T-cell (primary cell): ENCODE measurements at regions not wholly inside any gene's neighbourhood (a gene's known extent, or its start where the extent isn't known, plus 50 kb on each side); places are given as distances from the start of the nearest gene placed in this dataset.

ENCODE experiments used
- ATAC-seq, 4 experiments: fragments of 200-7000 bp in 3 of 4; fragments of 150-1000 bp in 1 of 4; cut with Tn5 transposase; replicated peaks in 1 of 4; 1 replicate in 3 of 4; 2 replicates in 1 of 4; pipeline ENCODE4 v1.10.0; 2021; ENCODE audit warnings: moderate library complexity in 3 of 4, mild to moderate bottlenecking in 2 of 4, moderate number of reproducible peaks in 1 of 4
- CTCF ChIA-PET, 2 donors: fragments of 300-600 bp; sonication (Branson Sonifier 250); formaldehyde crosslinking; loops; one replicate each; lab custom pipeline; 2022; ENCODE audit warnings: antibody characterized with exemption in 2 of 2; lab: Charles Lee
- POLR2A ChIA-PET, 2 donors: fragments of 300-600 bp; sonication (Branson Sonifier 250); formaldehyde crosslinking; loops; one replicate each; lab custom pipeline; 2022; ENCODE audit warnings: antibody characterized with exemption in 2 of 2; lab: Charles Lee
- DNase-seq, 35 experiments: peaks; one replicate each; pipeline versions ENCODE4 v3.0.0 to v3.0.0-alpha.2; 2013 to 2023
- H3K27ac ChIP-seq: one replicate; pipeline ENCODE4 v1.5.1; 2013; ENCODE audit warnings: low read length
- H3K27me3 ChIP-seq, 2 experiments: replicated peaks in 1 of 2; 1 replicate in 1 of 2; 2 replicates in 1 of 2; pipeline versions ENCODE4 v1.6.1 to v1.7.0; 2013; ENCODE audit warnings: low read length in 1 of 2, mixed read lengths in 1 of 2; ENCODE audit not compliant: control insufficient read depth in 2 of 2, insufficient read depth in 2 of 2; ENCODE audit errors: extremely low read depth in 1 of 2
- H3K36me3 ChIP-seq, 2 donors: 1 replicate in 1 of 2; 2 replicates in 1 of 2; pipeline versions ENCODE4 v1.6.1 to v1.7.0; 2013; ENCODE audit warnings: low read length in 1 of 2; ENCODE audit not compliant: control insufficient read depth in 2 of 2, insufficient read depth in 1 of 2; ENCODE audit errors: extremely low read depth in 1 of 2
- H3K4me1 ChIP-seq, 2 experiments: 1 replicate in 1 of 2; 2 replicates in 1 of 2; pipeline versions ENCODE4 v1.6.1 to v1.7.0; 2013; ENCODE audit warnings: low read length in 2 of 2, mixed read lengths in 1 of 2; ENCODE audit not compliant: insufficient read depth in 2 of 2, control insufficient read depth in 1 of 2; ENCODE audit errors: extremely low read depth in 1 of 2
- H3K4me3 ChIP-seq, 2 donors: 1 replicate in 1 of 2; 2 replicates in 1 of 2; pipeline versions ENCODE4 v1.5.1 to v1.7.0; 2013; ENCODE audit warnings: mild to moderate bottlenecking in 2 of 2, low read length in 1 of 2, moderate library complexity in 1 of 2; ENCODE audit not compliant: control insufficient read depth in 1 of 2; ENCODE audit errors: extremely low read depth in 1 of 2
- H3K9me3 ChIP-seq: 2 replicates; pipeline ENCODE4 v1.7.0; 2013
- H3K27ac Mint-ChIP-seq, 2 donors: one replicate each; pipeline ENCODE4 v1.8.0; 2020 to 2021; ENCODE audit warnings: mild to moderate bottlenecking in 2 of 2, mixed read lengths in 2 of 2
- H3K27me3 Mint-ChIP-seq, 2 donors: one replicate each; pipeline ENCODE4 v1.8.0; 2021 to 2022; ENCODE audit warnings: mixed read lengths in 2 of 2
- H3K36me3 Mint-ChIP-seq: one replicate; pipeline ENCODE4 v1.8.0; 2021; ENCODE audit warnings: mixed read lengths
- H3K4me1 Mint-ChIP-seq, 3 donors: one replicate each; pipeline ENCODE4 v1.8.0; 2020 to 2022; ENCODE audit warnings: mixed read lengths in 3 of 3, mild to moderate bottlenecking in 1 of 3
- H3K4me3 Mint-ChIP-seq, 3 donors: one replicate each; pipeline ENCODE4 v1.8.0; 2020 to 2022; ENCODE audit warnings: mild to moderate bottlenecking in 3 of 3, mixed read lengths in 3 of 3, moderate library complexity in 3 of 3
- H3K9me3 Mint-ChIP-seq, 3 donors: one replicate each; pipeline ENCODE4 v1.8.0; 2020 to 2022; ENCODE audit warnings: mixed read lengths in 3 of 3
- WGBS: methylation state at CpG from one replicate; pipeline ENCODE4 v1.1.5; 2013; ENCODE audit warnings: missing lambda C conversion rate; ENCODE audit not compliant: insufficient coverage; 5-methylcytosine and 5-hydroxymethylcytosine counted together

GRCh38 chr5:51995773-51996306 lies 612.6 kb downstream of the ISL1 start:
- Mint-ChIP-seq H3K4me1 (no peaks in the 10 kb centered on the region), H3K9me3 (peaks cover 0 to 14% (median 5%) of the 10 kb centered on the region in 3 donors), H3K27ac (no peak overlapping the region), H3K27me3 (no peaks in the 10 kb centered on the region), H3K36me3 (no peaks in the 10 kb centered on the region), H3K4me3 (no peak overlapping the region)
- Histone ChIP-seq H3K27me3 (no peaks in the 10 kb centered on the region), H3K27ac (no peak overlapping the region), H3K9me3 (no peaks in the 10 kb centered on the region), H3K4me1 (no peaks in the 10 kb centered on the region), H3K36me3 (no peaks in the 10 kb centered on the region), H3K4me3 (no peak overlapping the region)
- DNase-seq (no peak), ATAC-seq (no peak)
- 81% methylated on average over 5 of the region's 5 CpGs for WGBS
- ChIA-PET CTCF (no interaction called here), POLR2A (interaction anchor here in 1 of 2 donors (0.6 kb wide), 1 partner anchor 187 kb away, joined by 10 read pairs; no protein-coding TSS in a partner anchor)

DNA sequence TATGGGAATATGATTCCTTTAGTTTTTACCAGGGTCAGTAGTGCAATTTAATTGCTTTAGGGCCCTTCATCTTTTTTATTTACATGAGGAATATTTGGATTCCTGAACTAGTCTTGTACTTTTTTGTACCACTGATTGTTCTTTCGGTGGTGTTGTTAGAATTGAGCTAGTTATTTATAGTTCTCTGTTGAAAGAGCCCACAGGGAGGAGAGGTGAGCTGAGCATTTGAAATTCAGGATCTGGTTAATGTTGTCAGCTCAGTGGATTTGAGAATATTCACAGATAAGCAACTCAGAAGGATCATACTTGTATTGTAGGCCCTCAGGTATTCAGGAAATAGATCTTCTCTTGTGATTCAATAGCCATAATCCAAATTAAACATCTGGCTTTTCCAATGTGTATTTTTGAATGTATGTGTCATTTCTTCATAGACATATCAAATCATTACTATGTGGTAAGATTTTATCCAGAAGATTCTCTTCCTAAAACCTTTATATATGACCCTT lies 613.2 kb downstream of the ISL1 start:
- no peak overlapping the region for H3K4me3 ChIP-seq
- H3K4me3 Mint-ChIP-seq, result no peak overlapping the region
- no peaks in the 10 kb centered on the region for H3K27me3 Mint-ChIP-seq
- no peaks in the 10 kb centered on the region for H3K36me3 Mint-ChIP-seq
- peaks cover 0 to 14% (median 5%) of the 10 kb centered on the region in 3 donors for H3K9me3 Mint-ChIP-seq
- no CpG with 5 or more reads among the region's 1 CpG for WGBS
- no peaks in the 10 kb centered on the region for H3K4me1 Mint-ChIP-seq
- no peaks in the 10 kb centered on the region for H3K9me3 ChIP-seq
- ChIA-PET POLR2A (no interaction called here), CTCF (no interaction called here)
- no peaks in the 10 kb centered on the region for H3K4me1 ChIP-seq
- H3K36me3 ChIP-seq, result no peaks in the 10 kb centered on the region
- H3K27ac ChIP-seq, result no peak overlapping the region
- no peak for DNase-seq
- H3K27ac Mint-ChIP-seq, result no peak overlapping the region
- no peaks in the 10 kb centered on the region for H3K27me3 ChIP-seq
- no peak for ATAC-seq

- no peaks in the 10 kb centered on the region for H3K27me3 Mint-ChIP-seq
- H3K36me3 Mint-ChIP-seq, result no peaks in the 10 kb centered on the region
- no peak overlapping the region for H3K27ac Mint-ChIP-seq
- no peak for DNase-seq
- ChIA-PET POLR2A (no interaction called here), CTCF (no interaction called here)
- no peaks in the 10 kb centered on the region for H3K36me3 ChIP-seq
- no peak overlapping the region for H3K27ac ChIP-seq
- no peak overlapping the region for H3K4me3 ChIP-seq
- no peaks in the 10 kb centered on the region for H3K4me1 Mint-ChIP-seq
- no peak overlapping the region for H3K4me3 Mint-ChIP-seq
- no peaks in the 10 kb centered on the region for H3K27me3 ChIP-seq
- H3K9me3 Mint-ChIP-seq, result peaks cover 0 to 14% (median 2%) of the 10 kb centered on the region in 3 donors
- no peaks in the 10 kb centered on the region for H3K4me1 ChIP-seq
- no peak for ATAC-seq
- H3K9me3 ChIP-seq, result no peaks in the 10 kb centered on the region
Observed at GRCh38 chr5:51997500-51997899, 614.3 kb downstream of the ISL1 start.

- CTCF ChIA-PET, result no interaction called here
- POLR2A ChIA-PET, result no interaction called here
- Mint-ChIP-seq H3K27me3 (no peaks in the 10 kb centered on the region), H3K36me3 (no peaks in the 10 kb centered on the region), H3K9me3 (peaks cover under 1 to 12% (median 2%) of the 10 kb centered on the region in 3 donors), H3K4me1 (no peaks in the 10 kb centered on the region), H3K27ac (no peak overlapping the region), H3K4me3 (no peak overlapping the region)
- ATAC-seq (no peak), DNase-seq (no peak)
- Histone ChIP-seq H3K9me3 (no peaks in the 10 kb centered on the region), H3K27ac (no peak overlapping the region), H3K36me3 (no peaks in the 10 kb centered on the region), H3K4me3 (no peak overlapping the region), H3K4me1 (no peaks in the 10 kb centered on the region), H3K27me3 (no peaks in the 10 kb centered on the region)
- no CpG with 5 or more reads among the region's 2 CpGs for WGBS
Observed at GRCh38 chr5:51997949-51998348, 614.7 kb downstream of the ISL1 start.

GRCh38 chr5:52007230-52007858 lies 624.1 kb downstream of the ISL1 start:
- H3K4me3 Mint-ChIP-seq, result no peak overlapping the region
- Histone ChIP-seq H3K9me3 (no peaks in the 10 kb centered on the region), H3K27ac (no peak overlapping the region), H3K27me3 (no peaks in the 10 kb centered on the region), H3K36me3 (no peaks in the 10 kb centered on the region), H3K4me3 (no peak overlapping the region), H3K4me1 (no peaks in the 10 kb centered on the region)
- WGBS, result no CpG with 5 or more reads among the region's 5 CpGs
- no peaks in the 10 kb centered on the region for H3K36me3 Mint-ChIP-seq
- POLR2A ChIA-PET, result no interaction called here
- DNase-seq, result no peak
- no peaks in the 10 kb centered on the region for H3K4me1 Mint-ChIP-seq
- CTCF ChIA-PET, result no interaction called here
- H3K27ac Mint-ChIP-seq, result no peak overlapping the region
- no peak for ATAC-seq
- H3K9me3 Mint-ChIP-seq, result peaks cover 0 to 8% (median 0%) of the 10 kb centered on the region in 3 donors
- H3K27me3 Mint-ChIP-seq, result no peaks in the 10 kb centered on the region

GRCh38 chr5:52010454-52010853 lies 627.2 kb downstream of the ISL1 start:
- DNase-seq (no peak), ATAC-seq (no peak)
- Histone ChIP-seq H3K4me1 (no peaks in the 10 kb centered on the region), H3K4me3 (no peak overlapping the region), H3K27ac (no peak overlapping the region), H3K27me3 (no peaks in the 10 kb centered on the region), H3K36me3 (no peaks in the 10 kb centered on the region), H3K9me3 (no peaks in the 10 kb centered on the region)
- CTCF ChIA-PET, result no interaction called here
- 89% methylated on average over 1 of the region's 2 CpGs for WGBS
- no peak overlapping the region for H3K4me3 Mint-ChIP-seq
- POLR2A ChIA-PET, result interaction anchor here in 1 of 2 donors (0.6 kb wide), 1 partner anchor 242 kb away, joined by 3 read pairs; no protein-coding TSS in a partner anchor
- H3K27me3 Mint-ChIP-seq, result no peaks in the 10 kb centered on the region
- H3K27ac Mint-ChIP-seq, result no peak overlapping the region
- H3K9me3 Mint-ChIP-seq, result peaks cover 0 to 4% (median 0%) of the 10 kb centered on the region in 3 donors
- no peaks in the 10 kb centered on the region for H3K4me1 Mint-ChIP-seq
- no peaks in the 10 kb centered on the region for H3K36me3 Mint-ChIP-seq
